Neural crest cell (in vitro differentiated cells): ENCODE measurements at regions not wholly inside any gene's neighbourhood (a gene's known extent, or its start where the extent isn't known, plus 50 kb on each side); places are given as distances from the start of the nearest gene placed in this dataset.

ENCODE experiments used
- DNase-seq: peaks from one replicate; pipeline ENCODE4 v3.0.0; 2021; ENCODE audit warnings: low read depth, mixed read lengths, low spot score
- H3K27ac Mint-ChIP-seq: one replicate; pipeline ENCODE4 v1.8.0; 2021; ENCODE audit warnings: mild to moderate bottlenecking, mixed read lengths; ENCODE audit not compliant: unreplicated experiment
- H3K27me3 Mint-ChIP-seq: 2 replicates; pipeline ENCODE4 v1.8.0; 2021; ENCODE audit warnings: low read depth, mild to moderate bottlenecking, mixed read lengths
- H3K36me3 Mint-ChIP-seq: 2 replicates; pipeline ENCODE4 v1.8.0; 2021; ENCODE audit warnings: low read depth, mild to moderate bottlenecking, mixed read lengths
- H3K4me1 Mint-ChIP-seq: 2 replicates; pipeline ENCODE4 v1.8.0; 2021; ENCODE audit warnings: mixed read lengths
- H3K4me3 Mint-ChIP-seq: one replicate; pipeline ENCODE4 v1.8.0; 2021; ENCODE audit warnings: mild to moderate bottlenecking, mixed read lengths
- H3K9me3 Mint-ChIP-seq: 2 replicates; pipeline ENCODE4 v1.8.0; 2021; ENCODE audit warnings: mixed read lengths
- CTCF ChIP-seq: fragments of 200-600 bp; sonication (generic); conservative IDR thresholded peaks from 2 replicates; pipeline ENCODE4 v1.5.0; 2021; ENCODE audit warnings: antibody characterized with exemption, mild to moderate bottlenecking

DNA sequence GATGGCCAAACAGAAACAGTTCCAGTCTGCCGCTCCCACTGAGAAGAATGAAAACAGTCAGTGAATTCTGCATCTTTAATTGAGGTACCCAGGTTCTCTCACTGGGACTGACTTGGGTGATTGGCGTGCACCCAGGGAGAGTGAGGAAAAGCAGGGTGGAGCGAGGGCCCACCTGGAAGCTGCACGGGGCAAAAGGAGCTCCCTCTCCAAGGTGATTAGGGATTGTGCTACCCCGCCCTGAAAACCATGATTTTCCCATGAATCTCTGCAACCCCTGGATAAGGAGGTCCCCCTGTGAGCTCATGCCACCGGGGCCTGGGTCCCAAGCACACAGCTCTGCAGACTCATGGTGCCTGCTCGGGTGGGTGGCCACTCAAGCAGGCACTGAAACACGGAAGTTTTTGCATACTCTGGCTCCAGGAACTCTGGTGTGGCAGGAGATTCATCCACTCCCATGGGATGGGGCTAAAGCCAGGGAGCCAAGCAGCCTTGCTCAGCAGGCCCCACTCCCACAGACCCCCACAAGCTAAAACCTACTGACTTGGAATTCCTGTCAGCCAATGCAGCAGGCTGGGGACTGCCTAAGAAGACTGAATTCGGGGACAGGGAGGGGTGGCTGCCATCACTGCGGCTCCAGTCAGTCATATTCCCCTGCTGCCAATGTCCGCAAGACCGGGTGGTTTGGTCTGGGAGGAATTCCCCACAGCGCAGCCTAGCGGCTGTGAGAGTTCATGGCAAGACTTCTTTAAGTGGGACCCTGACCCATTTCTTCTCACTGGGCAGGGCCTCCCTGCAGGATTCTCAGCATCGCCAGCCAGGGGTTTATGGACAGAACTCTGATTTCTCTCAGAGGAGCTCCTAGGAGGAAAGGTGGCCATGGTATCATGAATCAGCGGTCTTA lies 652.2 kb upstream of the RGMB start:
- no peak for DNase-seq
- Mint-ChIP-seq H3K27me3 (no peaks in the 10 kb centered on the region), H3K9me3 (peaks cover 4% of the 10 kb centered on the region), H3K4me1 (no peaks in the 10 kb centered on the region), H3K4me3 (no peak overlapping the region), H3K36me3 (peaks cover 5% of the 10 kb centered on the region), H3K27ac (no peak overlapping the region)
- no peak for TF ChIP-seq CTCF

- Mint-ChIP-seq H3K27ac (no peak overlapping the region), H3K27me3 (no peaks in the 10 kb centered on the region), H3K36me3 (peaks cover 5% of the 10 kb centered on the region), H3K4me1 (no peaks in the 10 kb centered on the region), H3K4me3 (no peak overlapping the region), H3K9me3 (peaks cover 6% of the 10 kb centered on the region)
- TF ChIP-seq CTCF, result no peak
- DNase-seq, result no peak
Measured at GRCh38 chr5:98128271-98128670, 645.2 kb upstream of the RGMB start.

DNA sequence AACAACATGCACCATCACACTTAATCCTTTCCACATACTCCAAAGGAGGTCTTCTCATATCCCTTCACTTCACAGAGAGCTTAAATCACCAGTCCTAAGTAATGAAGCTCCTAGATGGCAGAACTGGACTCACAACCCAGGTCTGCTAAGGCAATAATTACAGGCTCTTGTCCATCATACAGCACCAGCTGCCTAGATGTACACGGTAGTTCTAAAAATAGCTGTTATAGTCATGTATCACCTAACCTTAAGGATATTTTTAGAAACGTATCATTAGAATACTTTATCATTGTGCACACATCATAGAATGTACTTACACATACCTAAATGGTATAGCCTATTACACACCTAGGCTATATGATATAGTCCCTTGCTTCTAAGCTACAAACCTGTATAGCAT lies 644.6 kb upstream of the RGMB start:
- Mint-ChIP-seq H3K36me3 (peaks cover 5% of the 10 kb centered on the region), H3K27ac (peak overlapping the region; percentile 65), H3K9me3 (peaks cover 6% of the 10 kb centered on the region)

GRCh38 chr5:98130261-98131035 lies 643.0 kb upstream of the RGMB start:
- TF ChIP-seq CTCF, result no peak
- no peaks in the 10 kb centered on the region for H3K4me1 Mint-ChIP-seq
- no peaks in the 10 kb centered on the region for H3K27me3 Mint-ChIP-seq
- peak overlapping the region; percentile 40 for H3K27ac Mint-ChIP-seq
- no peak for DNase-seq
- H3K9me3 Mint-ChIP-seq, result peaks cover 3% of the 10 kb centered on the region
- H3K36me3 Mint-ChIP-seq, result no peaks in the 10 kb centered on the region
- H3K4me3 Mint-ChIP-seq, result no peak overlapping the region

More for the DNA sequence above, 644.6 kb upstream of the RGMB start:
- no peak for TF ChIP-seq CTCF
- no peaks in the 10 kb centered on the region for H3K27me3 Mint-ChIP-seq
- no peak overlapping the region for H3K4me3 Mint-ChIP-seq
- H3K4me1 Mint-ChIP-seq, result no peaks in the 10 kb centered on the region
- no peak for DNase-seq

DNA sequence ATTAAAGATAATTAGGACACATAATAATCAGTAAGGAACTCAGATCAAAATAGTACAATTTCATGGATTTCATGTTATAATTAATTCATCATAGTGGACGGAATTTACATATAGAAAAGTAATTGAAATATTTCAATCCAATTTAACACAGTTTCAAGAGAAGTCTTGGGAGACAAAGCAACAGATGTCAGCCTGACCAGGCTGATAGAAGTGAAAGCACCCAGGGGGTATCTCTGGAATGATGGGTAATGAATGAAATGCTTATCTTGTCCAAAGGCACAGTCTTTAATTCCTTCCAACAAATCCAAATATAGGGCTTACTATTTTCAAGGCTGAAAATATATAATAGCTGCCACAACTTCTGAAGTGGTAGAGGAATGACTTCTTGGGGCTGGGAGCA lies 629.3 kb upstream of the RGMB start:
- DNase-seq, result no peak
- H3K4me3 Mint-ChIP-seq, result no peak overlapping the region
- peaks cover 3% of the 10 kb centered on the region for H3K9me3 Mint-ChIP-seq
- H3K27me3 Mint-ChIP-seq, result no peaks in the 10 kb centered on the region
- no peaks in the 10 kb centered on the region for H3K36me3 Mint-ChIP-seq
- TF ChIP-seq CTCF, result no peak
- H3K27ac Mint-ChIP-seq, result no peak overlapping the region
- no peaks in the 10 kb centered on the region for H3K4me1 Mint-ChIP-seq
